Glomerular visceral epithelial cell (primary cell): ENCODE measurements at regions not wholly inside any gene's neighbourhood (a gene's known extent, or its start where the extent isn't known, plus 50 kb on each side); places are given as distances from the start of the nearest gene placed in this dataset.
A peak's percentile ranks its signal among the peaks of the same experiment; 100 is the strongest.

Experiments used
- DNase-seq: peaks from one replicate; pipeline ENCODE4 v3.0.0-alpha.2; 2016; ENCODE audit errors: extremely low spot score

DNA sequence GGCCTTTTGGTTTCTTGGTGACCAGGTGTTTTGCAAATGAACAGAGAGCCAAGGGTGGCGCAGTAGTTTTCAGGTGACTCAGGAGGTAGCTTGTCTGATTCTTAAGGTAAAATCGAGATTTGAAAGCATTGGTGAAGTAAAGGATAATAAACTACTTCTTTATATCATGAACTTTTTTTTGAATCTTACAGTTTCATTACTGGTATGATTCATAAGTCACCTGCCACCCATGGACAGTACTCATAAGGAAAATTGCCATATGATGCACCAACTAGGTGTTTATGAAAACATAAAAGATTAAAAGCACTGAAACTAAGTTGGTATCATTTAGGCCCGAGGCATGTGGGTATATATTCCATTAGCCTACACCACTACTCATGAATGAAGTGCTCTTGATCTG is 84.1 kb upstream of the MGAT5 start:
- DNase-seq: no peak

GRCh38 chr2:134170294-134170693 is 83.6 kb upstream of the MGAT5 start:
- DNase-seq: no peak

DNA sequence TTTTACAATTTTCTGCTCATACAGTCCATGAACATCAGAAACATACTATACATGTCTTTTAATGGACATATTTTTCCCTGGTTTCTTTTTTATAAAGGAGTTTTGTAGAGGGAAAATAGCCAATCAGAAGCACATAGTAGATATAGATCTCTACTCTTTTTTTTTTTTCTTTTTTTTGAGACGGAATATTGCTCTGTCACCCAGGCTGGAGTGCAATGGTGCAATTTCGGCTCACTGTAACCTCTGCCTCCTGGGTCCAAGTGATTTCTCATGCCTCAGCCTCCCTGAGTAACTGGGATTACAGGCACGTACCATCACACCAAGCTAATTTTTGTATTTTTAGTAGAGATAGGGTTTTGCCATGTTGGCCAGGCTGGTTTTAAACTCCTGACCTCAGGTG is 83.2 kb upstream of the MGAT5 start:
- DNase-seq: no peak

DNA sequence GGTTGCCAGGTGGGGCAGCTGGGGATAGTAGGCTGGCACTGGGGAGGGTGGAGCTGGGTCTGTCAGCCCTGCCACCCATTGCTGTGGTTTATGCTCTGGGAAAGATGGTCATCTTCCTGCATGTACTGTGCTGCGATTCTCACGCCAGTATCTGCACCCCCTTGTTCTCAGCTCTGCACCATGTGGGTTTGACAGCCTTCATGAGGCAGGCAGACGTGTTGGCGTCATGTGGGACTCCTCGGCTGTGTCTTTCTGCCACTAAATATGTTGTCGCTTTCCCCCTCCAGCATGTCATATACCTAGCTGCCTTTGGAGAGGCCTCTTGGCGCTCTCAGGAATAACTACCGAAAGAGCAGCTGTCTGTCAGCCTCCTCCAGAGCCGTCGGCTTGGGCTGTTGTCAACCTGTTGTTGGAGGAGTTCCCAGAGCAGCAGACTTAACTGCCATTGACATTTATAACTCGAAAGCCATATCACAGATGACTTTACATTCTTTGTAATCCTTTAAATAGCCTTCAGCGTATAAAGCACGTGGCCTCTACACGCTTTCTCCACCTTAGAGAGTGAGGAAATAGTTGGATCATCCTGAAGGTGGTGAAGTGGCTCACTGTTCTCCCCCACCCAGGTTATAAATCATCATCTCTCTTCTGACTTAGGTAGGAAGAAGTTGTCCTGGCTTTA is 80.4 kb upstream of the MGAT5 start:
- DNase-seq: no peak

- no peak for DNase-seq
Observed at GRCh38 chr2:134174711-134175110, 79.2 kb upstream of the MGAT5 start.

- no peak for DNase-seq
Observed at GRCh38 chr2:134175834-134176233, 78.0 kb upstream of the MGAT5 start.

- DNase-seq: no peak
Observed at GRCh38 chr2:134177351-134177931, 76.4 kb upstream of the MGAT5 start.

DNA sequence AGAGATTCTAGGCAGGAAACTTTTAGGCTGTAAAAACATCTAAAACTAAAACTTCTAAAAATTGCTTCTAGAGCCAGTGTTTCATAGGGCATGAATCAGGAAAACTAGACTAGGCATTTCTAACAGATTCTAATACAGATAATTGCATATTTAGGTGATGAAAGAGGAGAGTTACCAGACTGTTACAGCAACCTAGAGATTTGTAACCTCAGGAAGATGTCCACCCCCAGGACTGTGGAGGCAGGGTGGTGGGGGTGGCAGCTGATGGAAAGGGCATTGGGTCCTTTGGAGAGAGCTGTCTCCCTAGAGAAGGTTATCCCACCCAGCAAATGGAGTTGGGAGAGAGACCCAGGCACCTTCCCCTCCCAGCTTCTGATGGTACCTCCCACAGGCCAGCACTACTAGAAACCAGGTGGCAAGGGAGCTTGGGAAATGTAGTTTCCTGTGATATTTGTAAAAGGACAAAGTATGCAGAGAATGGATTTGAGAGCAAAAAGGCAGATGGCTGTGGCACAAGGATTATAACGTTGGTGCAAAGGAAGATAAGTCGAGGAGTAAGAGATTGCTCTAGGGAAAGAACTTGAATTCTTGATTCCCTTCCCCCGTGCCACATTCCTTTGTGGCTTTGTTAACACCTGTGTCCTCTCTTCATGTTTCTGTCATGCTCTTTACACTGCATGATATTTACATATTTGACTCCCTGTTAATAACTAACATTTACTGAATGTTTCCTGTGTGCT is 75.6 kb upstream of the MGAT5 start:
- DNase-seq: no peak

DNA sequence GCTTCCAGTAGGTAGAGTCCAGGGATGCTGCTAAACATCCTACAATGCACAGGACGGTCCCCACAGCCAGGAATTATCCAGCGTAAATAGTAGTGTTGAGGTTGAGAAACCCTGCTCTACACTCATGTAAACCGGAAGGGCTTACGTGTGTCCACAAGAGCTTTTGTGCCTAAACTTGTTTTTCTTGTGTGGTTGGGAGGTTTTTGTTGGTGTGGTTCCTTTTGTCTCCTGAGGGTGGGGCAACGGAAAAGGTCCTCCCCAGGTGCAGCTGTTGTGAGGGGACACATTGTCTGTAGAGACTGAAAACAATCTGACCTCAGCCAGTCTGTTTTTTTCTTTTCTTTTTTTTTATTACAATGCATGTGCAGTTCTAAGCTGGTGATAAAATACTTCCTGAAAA is 72.7 kb upstream of the MGAT5 start:
- no peak for DNase-seq

DNA sequence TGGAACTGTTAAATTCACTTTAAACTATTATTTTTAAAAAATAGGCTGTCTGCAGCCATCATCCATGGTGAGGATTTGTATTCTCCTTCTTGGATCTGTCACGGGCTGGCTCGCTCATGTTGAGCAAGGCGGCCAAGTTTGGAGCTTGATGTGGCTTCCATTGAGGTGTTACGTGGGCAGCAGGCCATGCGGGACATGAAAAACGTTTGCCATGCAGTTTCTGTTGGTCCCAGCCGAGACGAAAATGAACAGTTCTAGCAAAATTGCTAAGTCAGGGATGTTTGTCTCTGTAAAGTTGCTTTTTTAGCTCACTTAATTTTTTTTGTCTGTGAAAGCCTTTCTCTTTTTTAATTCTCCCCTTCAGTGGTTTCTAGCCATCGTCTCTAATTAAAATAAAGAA is 70.2 kb upstream of the MGAT5 start:
- no peak for DNase-seq

- DNase-seq: no peak
Observed at GRCh38 chr2:134185639-134186038, 68.2 kb upstream of the MGAT5 start.

- DNase-seq: peak; percentile 52
Observed at GRCh38 chr2:134189009-134189720, 64.7 kb upstream of the MGAT5 start.

DNA sequence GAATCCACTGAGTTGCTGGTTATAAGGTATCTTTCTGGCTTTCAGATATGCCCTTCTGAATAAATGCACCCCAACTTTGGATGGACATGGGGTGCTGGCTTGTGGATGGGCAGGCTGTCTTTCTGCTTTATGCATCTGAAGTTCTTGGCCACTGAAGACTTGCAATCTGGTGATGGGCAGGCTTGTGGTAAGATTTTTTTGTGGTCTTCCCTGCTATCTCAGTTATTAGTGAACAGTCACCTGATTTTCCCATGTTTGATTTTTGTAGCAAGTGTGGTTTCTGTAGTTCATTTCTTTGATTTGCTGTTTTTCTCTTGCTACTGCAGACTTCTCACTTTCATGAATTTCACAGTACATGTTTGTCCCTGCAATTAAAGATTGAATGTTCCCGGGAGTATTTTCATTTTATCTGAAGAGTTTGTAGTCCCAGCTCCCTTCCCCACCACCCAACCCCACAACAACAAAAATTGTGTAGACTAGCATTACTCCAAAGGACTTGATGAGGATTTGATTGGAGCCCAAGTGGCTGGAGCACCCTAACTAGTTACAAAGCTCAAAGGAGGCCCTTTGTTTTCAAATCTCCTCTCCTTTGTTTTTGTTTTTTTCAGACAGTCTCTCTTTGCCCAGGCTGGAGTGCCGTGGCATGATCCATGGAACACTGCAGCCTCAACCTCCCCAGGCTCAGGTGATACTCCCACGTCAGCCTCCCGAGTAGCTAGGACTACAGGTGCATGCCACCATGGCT is 63.6 kb upstream of the MGAT5 start:
- no peak for DNase-seq

DNA sequence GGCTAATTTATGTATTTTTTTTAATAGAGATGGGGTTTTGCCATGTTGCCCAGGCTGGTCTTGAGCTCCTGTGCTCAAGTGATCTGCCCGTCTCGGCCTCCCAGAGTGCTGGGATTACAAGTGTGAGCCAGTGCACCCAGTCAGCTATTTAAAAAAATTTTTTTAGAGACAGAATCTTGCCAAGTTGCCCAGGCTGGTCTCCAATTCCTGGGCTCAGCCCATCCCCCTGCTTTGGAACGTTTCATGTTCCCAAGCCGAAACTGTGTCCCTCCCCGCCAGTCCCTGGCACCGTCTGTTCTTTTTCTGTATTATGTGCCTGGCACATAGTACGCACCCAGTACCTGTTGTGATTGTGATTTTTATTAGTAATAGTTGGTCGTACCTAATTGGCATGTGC is 63.1 kb upstream of the MGAT5 start:
- no peak for DNase-seq

GRCh38 chr2:134191835-134192234 is 62.0 kb upstream of the MGAT5 start:
- no peak for DNase-seq

DNA sequence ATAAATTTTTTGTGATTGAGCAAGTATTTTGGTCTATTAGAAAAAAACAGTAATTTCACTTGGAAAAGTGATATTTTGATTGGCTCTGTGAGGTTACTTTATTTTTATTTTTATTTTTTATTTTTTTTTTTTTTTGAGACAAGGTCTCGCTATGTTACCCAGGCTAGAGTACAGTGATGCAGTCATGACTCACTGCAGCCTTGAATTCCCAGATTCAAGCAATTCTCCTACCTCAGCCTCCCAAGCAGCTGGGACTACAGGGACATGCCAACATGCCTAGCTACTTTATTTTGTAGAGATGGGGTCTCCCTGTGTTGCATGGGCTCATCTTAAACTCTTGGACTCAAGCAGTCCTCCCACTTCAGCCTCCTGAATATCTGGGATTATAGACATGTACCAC is 60.9 kb upstream of the MGAT5 start:
- peak; percentile 40 for DNase-seq

- no peak for DNase-seq
Observed at GRCh38 chr2:134194519-134194918, 59.4 kb upstream of the MGAT5 start.

- DNase-seq: no peak
Observed at GRCh38 chr2:134195341-134195740, 58.5 kb upstream of the MGAT5 start.

- no peak for DNase-seq
Observed at GRCh38 chr2:134197445-134197844, 56.4 kb upstream of the MGAT5 start.

DNA sequence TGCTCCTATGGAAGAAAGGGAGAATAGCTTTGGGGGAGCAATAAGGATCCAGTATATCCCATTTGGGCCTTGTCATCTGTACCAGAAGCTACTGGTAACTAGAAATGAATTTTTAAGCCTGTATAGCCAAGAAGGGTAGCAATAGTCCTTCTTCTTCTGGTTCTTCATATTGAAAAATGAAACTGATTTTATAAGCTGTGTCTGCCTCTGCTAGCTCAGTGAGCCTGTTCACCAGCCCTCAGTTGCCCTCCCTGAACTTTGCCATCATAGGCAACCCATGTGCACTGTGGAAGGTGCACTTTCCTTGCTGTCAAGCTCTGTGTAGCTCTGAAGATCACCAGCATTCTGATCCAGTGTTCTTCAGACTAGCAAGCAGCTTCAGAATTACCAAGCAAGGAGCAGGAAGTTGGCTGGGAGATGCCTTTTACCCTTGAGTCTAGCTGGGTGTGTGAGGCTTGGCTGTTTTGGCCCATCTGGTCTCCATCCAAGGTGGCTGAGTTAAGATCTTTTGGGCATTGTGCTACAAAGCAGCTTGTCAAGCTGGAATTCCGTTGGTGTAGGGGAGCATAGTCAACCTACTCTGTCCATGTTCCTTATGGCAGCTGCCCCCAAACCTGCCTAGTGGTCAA is 55.8 kb upstream of the MGAT5 start:
- DNase-seq: no peak

DNA sequence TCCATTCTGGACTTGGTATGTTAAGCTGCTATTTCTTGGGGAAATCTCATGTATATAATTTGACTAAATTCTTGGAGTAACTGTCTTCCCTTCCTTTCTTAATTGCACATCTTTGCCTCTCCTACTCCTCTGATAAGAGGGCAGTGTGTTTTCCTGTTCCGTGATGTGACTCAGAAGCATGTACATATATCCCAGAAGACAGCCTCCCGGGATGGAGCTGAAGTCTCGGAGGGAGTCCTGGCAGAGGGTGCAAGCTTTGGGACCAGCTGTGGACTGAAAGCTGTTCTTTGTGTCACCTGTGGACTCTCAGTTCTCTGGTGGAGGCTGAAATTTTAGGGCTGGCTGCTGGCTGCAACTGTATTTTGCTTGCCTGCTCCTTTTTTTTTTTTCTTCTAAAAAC is 54.7 kb upstream of the MGAT5 start:
- DNase-seq: no peak
